Hematopoietic multipotent progenitor cell (in vitro differentiated cells): ENCODE measurements at regions not wholly inside any gene's neighbourhood (a gene's known extent, or its start where the extent isn't known, plus 50 kb on each side); places are given as distances from the start of the nearest gene placed in this dataset.
"Not testable (repeated sequence)": the region's sequence is repeated elsewhere in the genome, so short reads cannot be mapped to it uniquely, and the experiment has no call there.

ENCODE experiments used
- DNase-seq, 3 donors: peaks; one replicate each; pipeline ENCODE4 v3.0.0-alpha.2; 2011 to 2015; ENCODE audit warnings: low read depth in 2 of 3, low spot score in 2 of 3

DNA sequence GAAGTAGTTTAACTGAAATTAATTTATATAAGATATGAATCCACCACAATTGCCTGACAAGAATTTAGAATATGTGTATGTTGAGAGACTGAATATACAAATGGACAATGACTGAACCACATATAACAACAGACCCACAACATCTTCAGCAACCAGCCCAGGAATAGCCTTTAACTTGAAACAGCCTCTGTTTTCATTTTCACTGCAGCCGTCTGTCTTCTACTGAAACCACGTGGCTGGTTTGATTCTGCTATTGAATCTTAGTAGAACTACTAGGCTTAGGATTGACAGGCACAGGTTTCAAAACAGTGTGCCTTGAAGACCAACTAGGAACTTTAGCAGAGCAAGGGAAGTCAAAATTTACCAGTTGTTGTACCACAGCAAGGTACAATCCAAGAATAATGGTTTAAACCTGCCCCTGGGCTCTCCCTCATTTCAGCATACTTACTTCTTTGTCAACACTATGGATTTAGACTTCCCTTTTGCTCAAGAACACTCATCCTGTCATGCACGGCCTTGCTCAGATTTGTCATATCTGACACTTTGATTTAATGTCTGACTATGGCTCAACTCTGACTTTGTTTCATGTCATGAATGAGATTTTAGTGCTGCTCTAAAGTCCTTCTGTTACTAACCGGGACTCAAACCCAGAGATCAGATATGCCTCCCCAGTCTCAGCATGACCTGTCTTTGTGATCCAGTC, 355.0 kb downstream of the KIF2B start:
- no peak for DNase-seq

DNA sequence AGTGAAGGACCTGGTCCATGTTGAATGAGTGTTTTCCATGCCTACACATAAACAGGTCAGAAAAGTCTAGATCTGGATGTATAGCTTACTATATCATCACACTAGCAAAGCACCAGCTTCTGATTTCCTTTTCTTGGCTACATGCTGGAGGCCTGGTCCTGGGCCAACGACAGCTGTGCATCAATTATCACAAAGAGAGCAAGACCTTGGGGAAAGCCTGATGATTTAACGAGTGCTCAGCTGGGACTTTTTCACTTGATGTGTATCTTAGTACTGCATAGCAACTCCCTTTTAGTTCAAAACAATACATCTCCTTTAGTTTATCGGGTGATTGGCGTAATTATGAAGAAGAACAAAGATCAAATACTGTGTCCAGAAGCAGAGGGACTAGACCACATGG, 358.2 kb downstream of the KIF2B start:
- no peak for DNase-seq

DNA sequence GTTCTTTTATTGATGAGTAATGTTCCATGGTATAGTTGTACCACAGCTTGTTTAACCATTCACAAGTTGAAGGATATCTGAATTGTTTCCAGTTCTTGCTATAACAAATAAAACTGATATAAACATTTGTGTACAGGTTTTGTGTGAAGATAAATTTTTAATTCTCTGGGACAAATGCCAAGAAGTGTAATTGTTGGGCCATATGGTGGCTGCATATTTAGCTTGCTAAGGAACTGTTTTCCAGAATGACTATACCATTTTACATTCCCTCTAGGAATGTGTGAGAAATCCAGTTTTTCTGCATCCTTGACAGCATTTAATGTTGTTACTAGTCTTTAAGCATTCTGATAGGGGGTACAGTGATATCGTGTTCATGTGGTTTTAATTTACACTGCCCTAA, 368.5 kb downstream of the KIF2B start:
- DNase-seq, result no peak

DNA sequence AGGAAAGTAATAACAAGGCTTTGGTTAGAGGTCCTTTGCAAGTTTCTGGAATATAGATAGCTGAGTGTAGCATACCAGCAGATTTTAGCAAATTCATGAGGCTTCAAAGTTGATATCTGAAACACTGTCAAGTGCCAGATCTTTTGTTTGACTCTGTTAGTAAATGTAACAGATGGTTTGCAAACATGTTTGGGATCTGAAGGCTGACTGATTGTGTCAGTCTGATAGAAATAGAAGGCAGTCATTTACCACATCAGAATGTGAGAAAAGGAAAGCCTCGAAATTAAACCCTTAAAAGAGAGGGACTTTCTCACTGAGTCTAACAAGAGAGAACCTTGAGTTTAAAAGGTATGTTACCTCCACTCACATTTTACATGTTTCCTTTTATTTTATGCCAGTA, 371.5 kb downstream of the KIF2B start:
- DNase-seq, result no peak

DNA sequence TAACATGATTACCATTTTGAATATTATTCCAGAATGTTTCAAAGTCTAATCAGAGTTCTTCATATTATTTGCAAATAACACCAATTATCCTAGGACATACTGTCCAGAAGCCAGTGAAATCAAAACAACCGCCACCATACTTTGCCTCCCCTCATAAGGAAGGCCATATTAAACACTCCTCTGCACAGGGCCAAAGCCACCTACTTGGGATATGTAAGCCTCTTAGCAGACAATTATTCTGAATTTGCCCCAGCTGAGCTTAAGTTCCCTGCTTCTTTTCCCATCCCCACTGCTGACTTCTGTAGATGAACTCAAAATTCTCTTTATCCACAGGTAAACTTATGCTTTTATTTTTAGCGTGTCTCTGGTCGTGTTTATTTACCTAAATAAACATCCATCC, 374.0 kb downstream of the KIF2B start:
- DNase-seq, result no peak

DNA sequence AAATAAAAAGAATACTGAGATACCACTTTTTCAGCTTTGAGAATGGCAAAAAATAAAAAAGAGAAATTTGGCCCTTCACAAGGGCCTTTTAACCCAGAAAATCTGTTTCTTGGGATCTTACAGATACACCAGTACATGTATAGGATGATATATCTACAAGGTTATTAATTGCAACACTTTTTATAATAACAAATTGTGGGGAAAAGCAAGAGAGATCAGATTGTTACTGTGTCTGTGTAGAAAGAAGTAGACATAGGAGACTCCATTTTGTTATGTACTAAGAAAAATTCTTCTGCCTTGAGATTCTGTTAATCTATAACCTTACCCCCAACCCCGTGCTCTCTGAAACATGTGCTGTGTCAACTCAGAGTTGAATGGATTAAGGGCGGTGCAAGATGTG, 378.7 kb downstream of the KIF2B start:
- not testable (repeated sequence) for DNase-seq

DNA sequence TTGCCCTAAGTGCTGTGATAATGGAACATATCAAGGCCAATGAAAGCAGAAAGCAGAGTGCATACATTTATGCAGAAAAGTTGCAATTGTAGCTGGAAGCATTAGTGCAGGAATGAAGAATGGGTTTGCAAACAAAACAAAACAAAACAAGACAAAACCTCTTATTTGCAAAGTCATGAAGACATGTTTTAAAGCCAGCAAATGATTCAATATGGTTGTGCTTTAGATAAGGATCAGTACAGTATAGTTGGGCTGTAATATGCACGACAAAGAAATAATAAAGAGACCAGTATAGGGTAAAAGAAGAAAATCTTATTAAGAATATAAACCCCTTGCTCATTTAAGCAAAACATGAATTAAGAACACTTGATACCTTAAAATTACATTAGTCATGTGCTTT, 398.1 kb downstream of the KIF2B start:
- DNase-seq, result no peak

DNA sequence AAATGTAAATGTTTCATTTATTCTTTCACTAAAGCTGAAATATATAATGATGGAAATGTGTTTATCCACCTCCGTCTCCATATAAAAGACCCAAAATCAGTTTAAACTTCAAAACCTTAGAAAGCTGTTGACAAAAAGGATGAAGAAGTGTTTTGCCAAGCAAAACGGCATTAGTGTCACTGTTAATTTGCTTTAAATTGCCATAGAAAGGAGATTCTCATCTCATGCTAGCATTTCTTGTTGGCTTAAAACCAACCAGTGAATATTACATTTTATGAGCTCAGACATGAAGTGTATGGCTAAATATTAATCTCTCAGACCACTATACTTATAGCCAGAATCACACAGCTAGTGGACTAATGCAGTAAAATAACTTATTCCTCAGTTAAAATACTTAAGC, 398.8 kb downstream of the KIF2B start:
- no peak for DNase-seq

DNA sequence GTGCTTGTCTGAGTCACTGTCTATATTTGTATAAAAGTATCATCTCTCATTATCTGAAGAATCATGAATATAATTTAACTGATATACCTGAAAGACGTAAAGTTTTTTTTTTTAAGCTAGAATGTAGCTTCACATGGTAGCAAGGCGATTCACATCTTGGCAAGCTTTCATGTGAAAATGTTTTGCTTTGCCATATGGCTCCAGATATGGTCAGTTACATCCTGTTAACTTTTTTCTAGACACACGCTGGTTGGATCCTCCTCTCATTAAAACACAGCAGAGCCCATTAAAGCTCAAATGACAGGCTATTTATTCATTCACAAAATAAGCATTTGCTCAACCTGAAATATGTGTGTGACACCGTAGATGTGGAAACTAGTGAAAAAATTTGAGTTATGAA, 412.8 kb downstream of the KIF2B start:
- DNase-seq, result no peak

DNA sequence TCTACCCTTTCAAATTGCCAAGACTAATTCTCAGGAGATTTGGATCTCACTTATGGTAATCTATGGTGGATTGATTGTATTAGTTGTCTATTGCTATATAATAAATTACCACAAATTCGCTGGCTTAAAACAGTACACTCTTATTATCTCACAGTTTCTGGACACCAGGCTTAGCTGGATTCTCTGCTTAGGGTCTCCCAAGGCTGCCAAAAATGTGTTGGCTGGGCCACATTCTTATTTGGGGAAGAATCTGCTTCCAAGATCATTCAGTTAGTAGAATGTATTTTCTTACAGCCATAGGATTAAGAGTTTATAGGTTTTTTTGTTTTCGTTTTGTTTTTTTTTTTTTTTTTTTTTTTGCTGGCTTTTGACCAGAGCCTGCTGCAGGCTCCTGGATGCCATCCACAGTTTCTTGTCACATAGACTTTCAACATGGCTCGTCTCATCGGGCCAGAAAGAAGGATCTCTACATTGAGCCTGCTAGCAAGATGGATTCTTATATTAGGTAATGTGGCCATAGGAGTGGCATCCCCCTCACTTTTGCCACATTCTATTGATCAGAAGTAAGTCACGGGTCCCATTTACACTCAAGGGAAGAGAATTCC, 415.3 kb downstream of the KIF2B start:
- DNase-seq, result no peak

DNA sequence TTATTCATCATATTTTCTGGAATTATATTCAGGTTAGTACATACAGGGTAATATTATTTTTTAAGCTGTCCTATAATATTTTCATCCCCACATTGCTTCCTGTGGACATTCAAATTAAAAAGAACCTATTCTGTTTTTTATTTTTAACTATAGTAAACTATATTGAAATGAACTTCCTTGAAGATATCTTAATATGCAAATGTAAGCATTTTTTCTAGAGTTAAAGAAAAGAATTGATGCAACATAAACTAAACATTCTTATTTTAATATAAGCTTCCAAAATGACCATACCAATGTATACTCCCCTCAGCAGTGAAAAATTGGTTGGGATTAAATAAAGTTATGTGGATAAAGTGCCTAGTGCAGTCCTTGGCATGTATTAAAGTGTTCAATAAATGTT, 416.6 kb downstream of the KIF2B start:
- no peak for DNase-seq

DNA sequence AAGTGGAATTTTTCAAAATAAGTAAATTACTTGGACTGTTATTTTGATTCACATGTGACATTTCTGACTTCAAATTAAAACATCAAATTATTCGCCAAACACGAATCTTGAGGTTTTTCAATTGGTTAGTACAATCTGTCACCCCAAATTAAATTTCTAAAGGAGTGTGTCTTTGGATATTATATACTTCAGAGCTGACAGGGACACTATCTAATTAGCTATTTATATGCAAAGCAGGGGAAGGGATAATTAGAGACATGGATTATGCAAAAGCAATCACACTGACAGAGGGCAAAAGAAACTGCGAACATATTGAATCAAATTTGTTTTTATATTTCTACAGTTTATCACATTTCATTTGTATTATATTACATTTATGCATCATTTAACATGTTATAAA, 433.0 kb downstream of the KIF2B start:
- DNase-seq, result no peak

DNA sequence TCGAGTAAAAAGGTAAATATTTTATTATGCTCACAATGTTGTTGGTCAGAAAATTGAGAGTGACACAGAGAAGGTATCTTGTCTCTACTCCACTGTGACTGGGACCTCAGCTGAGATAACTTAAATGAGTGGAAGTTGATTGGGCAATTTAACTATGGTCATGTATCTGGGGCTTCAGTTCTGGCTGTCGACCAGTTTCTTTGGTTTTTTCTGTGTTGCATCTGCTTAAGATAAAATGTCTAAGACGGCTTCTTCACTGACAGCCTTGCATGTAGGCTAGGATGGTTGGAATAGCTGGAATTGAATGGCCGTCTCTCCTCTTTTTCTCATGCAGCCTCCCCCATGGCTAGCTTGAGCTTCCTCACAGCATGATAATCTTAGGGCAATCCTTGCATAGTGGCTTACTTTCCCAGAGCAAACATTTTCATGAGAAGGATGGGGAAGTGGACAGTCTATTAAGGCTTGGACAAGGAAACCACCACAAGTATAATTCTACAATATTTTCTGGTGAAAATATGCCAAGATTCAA, 433.7 kb downstream of the KIF2B start:
- no peak for DNase-seq

DNA sequence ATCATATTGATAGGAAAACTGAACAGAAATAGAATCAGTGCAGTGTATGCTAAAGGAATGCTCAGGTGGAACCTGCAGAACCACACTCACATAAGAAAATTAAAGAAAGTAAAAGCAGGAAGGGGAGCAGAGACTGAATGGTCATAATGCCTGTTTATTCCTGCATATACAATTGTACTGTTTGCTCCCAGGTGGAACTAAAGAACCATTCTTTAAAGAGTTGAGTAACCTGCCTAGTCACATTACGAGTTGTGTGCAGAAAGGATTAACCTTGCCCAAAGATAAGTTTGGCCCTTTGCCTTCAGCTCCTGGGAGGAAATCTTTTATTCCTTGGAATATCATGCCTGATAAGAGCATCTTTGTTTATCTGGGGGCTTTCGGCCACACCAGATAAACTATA, 434.7 kb downstream of the KIF2B start:
- DNase-seq, result no peak

DNA sequence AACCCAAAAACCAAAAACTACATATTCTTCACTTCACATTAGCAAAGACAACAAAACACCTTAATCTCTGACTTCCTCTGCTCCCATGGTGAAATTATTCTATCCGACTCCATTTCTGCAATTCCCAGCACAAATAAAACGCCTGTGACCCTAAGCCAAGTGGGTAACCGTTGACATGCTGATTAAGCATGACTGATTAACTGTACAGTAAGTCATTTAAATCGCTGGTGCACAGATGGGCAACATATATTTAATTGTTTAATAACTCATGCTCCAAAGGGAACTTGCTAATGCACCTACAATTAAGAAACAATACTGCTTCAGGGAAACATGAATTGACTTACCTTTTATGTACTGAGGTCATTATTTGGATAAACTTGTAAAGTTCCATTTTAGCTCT, 436.7 kb downstream of the KIF2B start:
- no peak for DNase-seq

DNA sequence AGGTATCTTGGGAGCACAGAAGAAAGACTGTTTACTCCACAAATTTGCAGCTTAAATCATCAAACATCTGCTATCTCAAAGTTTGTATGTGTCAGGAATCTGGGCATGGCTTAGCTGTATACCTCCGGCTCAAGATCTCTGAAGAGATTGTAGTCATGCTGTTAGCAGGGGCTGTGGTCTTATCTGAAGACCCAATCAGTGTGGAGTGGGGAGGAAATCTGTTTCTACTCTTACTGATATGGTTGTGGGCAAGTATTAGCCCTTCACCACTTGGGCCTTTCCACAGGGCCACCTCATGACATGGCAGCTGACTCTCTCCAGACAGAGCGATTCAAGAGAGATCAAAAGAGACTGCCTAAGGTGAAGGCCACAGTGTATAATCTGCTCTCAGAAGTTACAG, 438.7 kb downstream of the KIF2B start:
- no peak for DNase-seq

DNA sequence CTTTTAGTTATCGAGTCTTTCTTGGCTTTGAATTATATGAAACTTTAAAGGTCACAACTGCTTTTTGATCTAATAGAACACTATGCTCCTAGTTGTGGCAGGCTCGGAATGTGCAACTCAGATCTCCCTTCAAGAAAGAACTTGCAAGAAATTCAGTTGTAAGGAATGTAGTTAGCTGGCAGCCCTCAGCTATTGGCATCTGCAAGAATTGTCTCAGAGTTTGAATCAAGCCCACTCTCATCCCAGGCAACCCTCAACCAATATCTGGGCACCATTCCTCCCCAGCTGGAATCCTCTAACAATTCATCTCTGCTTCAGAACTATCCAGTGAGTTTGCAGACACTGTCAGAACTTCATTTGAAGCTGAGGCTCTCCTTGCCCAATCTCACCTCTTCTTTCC, 447.2 kb downstream of the KIF2B start:
- DNase-seq, result no peak

DNA sequence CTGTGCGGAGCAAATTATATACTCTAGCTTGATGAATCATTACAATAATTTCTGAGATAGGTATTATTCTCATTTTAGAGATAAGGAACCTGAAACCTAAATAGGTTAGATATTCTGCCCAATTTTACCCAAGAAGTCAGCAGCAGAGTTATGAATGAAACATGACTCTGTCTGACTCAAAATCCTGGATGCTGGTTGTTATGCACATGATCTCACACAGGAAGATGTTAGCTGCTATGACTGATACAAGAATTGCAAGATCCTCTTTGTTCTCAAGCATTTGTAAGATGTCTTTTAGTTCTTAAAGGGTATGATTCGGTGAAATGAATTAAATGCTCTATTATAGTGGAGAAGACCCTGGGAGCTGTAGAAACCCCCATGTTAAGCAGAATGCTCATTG, 447.8 kb downstream of the KIF2B start:
- DNase-seq, result no peak

DNA sequence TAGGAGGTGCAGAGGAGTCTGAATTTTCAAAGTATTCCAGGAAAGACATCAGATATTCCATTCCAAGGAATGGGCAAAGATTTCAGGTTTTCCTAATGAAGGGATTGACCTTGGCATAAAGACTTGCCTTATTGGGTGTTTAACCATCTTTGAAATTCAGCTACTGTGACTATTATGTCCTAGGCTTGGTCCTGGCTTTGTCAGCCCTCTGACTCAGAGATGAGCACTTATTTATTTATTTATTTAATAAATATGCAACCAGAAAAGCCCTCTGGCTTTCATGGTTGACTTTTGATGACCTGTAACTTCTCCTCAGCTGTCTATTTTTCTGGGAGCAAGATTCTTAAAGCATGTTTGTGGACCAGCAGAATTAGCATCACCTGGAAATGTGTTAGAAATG, 455.1 kb downstream of the KIF2B start:
- no peak for DNase-seq

DNA sequence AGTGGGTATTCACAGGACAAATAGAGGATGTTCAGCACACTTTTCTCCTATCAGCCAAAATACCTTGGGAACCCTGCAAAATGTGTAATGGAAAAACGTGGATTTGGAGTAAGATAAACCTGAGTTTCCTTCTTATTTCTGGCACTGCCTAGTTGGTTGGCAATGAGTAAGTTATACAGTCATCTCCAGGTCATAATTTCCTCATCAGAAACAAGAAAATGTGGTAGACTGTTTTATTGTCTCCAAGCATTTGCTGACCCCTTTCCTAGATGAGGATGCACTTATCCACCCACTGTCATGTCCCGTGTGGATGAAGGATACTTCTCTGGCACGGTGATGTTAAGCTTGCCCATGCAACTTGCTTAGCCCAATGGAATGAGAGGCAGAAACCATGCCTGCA, 458.0 kb downstream of the KIF2B start:
- DNase-seq, result no peak

DNA sequence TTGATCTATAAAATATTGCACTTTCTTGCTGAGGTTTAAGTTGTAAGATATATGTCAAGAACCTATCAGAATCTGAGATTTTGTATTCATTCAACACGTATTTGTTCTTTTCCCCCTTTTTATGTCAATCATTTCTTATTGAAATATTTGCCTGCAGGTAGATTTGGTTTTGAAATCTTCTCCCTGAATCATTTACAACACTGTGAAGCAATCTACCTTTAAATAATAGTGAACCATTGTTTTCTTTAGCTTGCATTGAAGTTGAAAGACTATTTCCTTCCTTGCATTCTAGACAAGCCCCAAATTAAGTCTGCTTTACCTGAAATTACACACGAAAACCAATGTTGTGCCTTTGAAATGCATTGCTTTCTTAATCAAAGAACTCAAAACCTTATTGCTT, 460.2 kb downstream of the KIF2B start:
- DNase-seq, result no peak

DNA sequence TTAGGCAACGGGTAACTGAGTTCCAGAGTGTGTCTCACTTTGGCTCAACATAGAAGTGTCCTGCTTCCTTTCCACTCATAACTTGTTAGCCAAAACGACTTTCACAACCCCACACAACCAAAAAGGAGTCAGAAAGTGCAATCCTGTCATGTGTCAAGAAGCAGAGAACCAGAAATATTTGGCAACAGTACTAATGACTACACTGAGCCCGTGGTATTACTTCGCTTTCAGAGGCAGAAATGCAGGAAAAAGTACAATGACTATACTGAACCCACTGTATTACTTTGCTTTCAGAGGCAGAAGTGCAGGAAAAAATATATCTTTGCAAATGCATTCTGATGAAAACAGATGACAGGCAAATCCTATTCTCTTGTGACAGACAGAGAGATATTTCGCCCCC, 484.6 kb downstream of the KIF2B start:
- DNase-seq, result no peak

DNA sequence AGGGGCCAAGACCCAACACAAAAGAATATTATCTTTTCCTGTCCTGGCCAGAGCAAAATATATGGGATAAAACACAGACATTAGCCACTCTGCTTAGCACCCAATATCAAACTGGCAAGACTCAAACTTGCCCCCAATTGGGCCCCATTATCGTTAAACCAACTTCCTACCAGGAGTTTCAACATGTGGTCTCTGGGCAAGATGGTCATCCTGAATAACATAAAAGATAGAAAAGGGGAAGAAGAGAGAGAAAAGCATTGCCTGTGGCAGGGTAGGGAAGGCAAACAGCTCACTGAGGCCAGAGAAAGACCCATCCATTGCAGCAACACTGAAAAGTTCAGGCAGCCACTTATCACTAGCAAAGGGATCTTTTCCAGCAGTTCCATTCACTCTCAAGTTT, 502.1 kb downstream of the KIF2B start:
- no peak for DNase-seq
